ENCODE measurements at regions not wholly inside any gene's neighbourhood (a gene's known extent, or its start where the extent isn't known, plus 50 kb on each side); places are given as distances from the start of the nearest gene placed in this dataset.

DNA sequence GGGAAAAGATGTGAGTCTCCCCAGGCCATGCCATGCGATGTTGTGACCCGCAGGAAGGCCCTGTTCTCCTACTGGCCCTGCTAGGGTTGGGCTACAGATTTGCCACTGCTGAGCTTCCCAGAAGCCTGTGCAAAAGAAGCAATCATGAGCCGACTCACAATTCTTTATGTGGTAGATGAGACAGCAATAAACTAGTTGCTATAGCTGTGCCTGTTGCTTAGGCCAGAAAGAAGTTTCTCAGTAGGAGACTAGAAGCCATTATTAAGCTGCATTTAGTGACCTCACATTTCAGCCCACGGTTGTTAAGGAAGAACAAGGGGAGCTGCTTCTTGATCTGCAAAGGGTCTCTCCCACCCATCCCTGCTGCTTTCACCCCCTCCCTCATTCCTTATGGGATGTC, 239.4 kb upstream of the CRY1 start:
- no TSS peak for BruUV-seq (replicated peaks)
- H3K4me1 ChIP-seq (ENCODE audit: insufficient read depth, low read length, poor library complexity, severe bottlenecking) = no peaks in the 10 kb centered on the region
- no peak for TF ChIP-seq EZH2phosphoT487 (IDR thresholded peaks at IDR 0.05; ENCODE audit: borderline replicate concordance, low read depth, low read length)
- TF ChIP-seq, protein P1, sequence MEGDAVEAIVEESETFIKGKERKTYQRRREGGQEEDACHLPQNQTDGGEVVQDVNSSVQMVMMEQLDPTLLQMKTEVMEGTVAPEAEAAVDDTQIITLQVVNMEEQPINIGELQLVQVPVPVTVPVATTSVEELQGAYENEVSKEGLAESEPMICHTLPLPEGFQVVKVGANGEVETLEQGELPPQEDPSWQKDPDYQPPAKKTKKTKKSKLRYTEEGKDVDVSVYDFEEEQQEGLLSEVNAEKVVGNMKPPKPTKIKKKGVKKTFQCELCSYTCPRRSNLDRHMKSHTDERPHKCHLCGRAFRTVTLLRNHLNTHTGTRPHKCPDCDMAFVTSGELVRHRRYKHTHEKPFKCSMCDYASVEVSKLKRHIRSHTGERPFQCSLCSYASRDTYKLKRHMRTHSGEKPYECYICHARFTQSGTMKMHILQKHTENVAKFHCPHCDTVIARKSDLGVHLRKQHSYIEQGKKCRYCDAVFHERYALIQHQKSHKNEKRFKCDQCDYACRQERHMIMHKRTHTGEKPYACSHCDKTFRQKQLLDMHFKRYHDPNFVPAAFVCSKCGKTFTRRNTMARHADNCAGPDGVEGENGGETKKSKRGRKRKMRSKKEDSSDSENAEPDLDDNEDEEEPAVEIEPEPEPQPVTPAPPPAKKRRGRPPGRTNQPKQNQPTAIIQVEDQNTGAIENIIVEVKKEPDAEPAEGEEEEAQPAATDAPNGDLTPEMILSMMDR (conservative IDR thresholded peaks at IDR 0.05; ENCODE audit: low read length) = no peak
- H4K20me1 ChIP-seq (ENCODE audit: insufficient read depth, low read length) = no peaks in the 10 kb centered on the region
- H2AFZ ChIP-seq (ENCODE audit: low read length) = no peak overlapping the region
- no peaks in the 10 kb centered on the region for H3K79me2 ChIP-seq (ENCODE audit: insufficient read depth, low read depth, low read length)
- H3K4me3 ChIP-seq (ENCODE audit: low read depth, low read length, poor library complexity, severe bottlenecking) = no peak overlapping the region
- intact Hi-C loops (cut with micrococcal nuclease; ENCODE audit: unreplicated experiment) = no loop called here
- no peaks in the 10 kb centered on the region for H3K36me3 ChIP-seq (ENCODE audit: insufficient read depth, low read length)
- POLR2A ChIA-PET = no interaction called here
- no peaks in the 10 kb centered on the region for H3K9me2 ChIP-seq (ENCODE audit: insufficient read depth, low read length)
- H3K27ac ChIP-seq (ENCODE audit: low read depth, low read length, poor library complexity, severe bottlenecking) = no peak overlapping the region
- no peak for DNase-seq (ENCODE audit: low spot score)
- H3K4me2 ChIP-seq (ENCODE audit: low read length) = no peak overlapping the region
- H3K9me3 ChIP-seq (ENCODE audit: low read length) = no peaks in the 10 kb centered on the region
- CTCF ChIA-PET (ENCODE audit: unreplicated experiment) = no interaction called here

DNA sequence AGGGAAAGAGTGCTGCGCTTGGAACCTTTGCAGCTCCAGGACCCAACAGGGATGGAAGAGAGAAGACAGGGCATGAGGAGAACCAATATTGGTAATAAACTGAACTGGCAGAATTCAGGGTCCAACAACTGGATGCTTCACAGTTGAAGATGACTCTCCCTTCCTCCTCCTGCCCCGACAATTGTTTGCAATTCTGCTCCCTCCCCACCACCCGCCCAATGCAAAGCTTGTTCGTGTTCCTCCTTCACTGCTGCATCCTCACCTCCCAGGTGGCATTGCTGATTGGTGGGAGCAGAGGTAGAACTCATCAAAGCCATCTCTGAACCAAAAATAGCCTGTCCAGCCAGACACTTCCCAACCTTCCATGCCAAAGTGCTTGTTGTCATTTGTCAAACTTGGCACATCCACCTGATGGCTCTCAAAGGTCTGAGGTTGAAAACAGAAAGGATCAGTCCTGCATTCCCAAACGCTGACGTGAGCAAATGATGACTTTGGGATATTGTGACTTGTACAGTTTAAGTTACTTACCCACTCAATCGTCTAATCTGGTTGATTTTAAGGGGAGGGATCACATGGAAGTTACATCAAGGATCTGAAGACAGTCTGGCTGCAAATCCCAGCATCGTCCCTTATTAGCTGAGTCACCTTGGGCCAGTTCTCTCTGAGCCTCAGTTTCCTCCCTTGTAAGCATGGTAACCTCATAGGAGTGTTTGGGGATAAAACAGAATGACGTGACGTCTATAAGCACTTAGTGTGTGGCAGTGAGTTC, 242.6 kb upstream of the CRY1 start:
- intact Hi-C loops (cut with micrococcal nuclease; ENCODE audit: unreplicated experiment) = no loop called here
- no peak overlapping the region for H3K4me2 ChIP-seq (ENCODE audit: low read length)
- H3K4me1 ChIP-seq (ENCODE audit: insufficient read depth, low read length, poor library complexity, severe bottlenecking) = no peaks in the 10 kb centered on the region
- no peak overlapping the region for H3K4me3 ChIP-seq (ENCODE audit: low read depth, low read length, poor library complexity, severe bottlenecking)
- H3K9me2 ChIP-seq (ENCODE audit: insufficient read depth, low read length) = no peaks in the 10 kb centered on the region
- H3K36me3 ChIP-seq (ENCODE audit: insufficient read depth, low read length) = no peaks in the 10 kb centered on the region
- CTCF ChIA-PET (ENCODE audit: unreplicated experiment) = no interaction called here
- TF ChIP-seq, protein P1 (conservative IDR thresholded peaks at IDR 0.05; ENCODE audit: low read length) = no peak
- TF ChIP-seq EZH2phosphoT487 (IDR thresholded peaks at IDR 0.05; ENCODE audit: borderline replicate concordance, low read depth, low read length) = no peak
- H4K20me1 ChIP-seq (ENCODE audit: insufficient read depth, low read length) = no peaks in the 10 kb centered on the region
- H3K79me2 ChIP-seq (ENCODE audit: insufficient read depth, low read depth, low read length) = no peaks in the 10 kb centered on the region
- no TSS peak for BruUV-seq (replicated peaks)
- POLR2A ChIA-PET = no interaction called here
- no peak for DNase-seq (ENCODE audit: low spot score)
- H3K27ac ChIP-seq (ENCODE audit: low read depth, low read length, poor library complexity, severe bottlenecking) = no peak overlapping the region
- no peak overlapping the region for H2AFZ ChIP-seq (ENCODE audit: low read length)
- no peaks in the 10 kb centered on the region for H3K9me3 ChIP-seq (ENCODE audit: low read length)

DNA sequence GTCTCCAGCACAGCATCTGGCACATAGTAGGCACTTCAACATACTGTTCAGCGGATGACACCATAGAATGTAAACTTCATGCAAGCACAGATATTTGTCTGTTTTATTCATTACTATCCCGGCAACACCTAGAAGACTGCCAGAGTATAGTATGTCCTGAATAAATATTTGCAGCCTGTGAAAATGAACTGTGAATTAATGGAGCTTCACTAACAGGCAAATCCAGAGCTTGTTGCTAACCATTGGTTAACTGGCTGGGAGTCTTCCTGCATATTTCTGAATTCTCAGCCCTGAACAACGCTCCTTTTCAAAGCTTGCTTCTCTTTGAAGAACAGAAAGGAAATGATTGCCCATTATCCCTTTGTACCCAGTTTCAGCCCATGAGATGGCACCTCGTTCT, 243.3 kb upstream of the CRY1 start:
- H3K27ac ChIP-seq (ENCODE audit: low read depth, low read length, poor library complexity, severe bottlenecking) = no peak overlapping the region
- H4K20me1 ChIP-seq (ENCODE audit: insufficient read depth, low read length) = no peaks in the 10 kb centered on the region
- no peaks in the 10 kb centered on the region for H3K9me3 ChIP-seq (ENCODE audit: low read length)
- no peaks in the 10 kb centered on the region for H3K9me2 ChIP-seq (ENCODE audit: insufficient read depth, low read length)
- H3K4me2 ChIP-seq (ENCODE audit: low read length) = no peak overlapping the region
- ChIA-PET POLR2A (no interaction called here), CTCF (ENCODE audit: unreplicated experiment) (no interaction called here)
- TF ChIP-seq, protein P1 (conservative IDR thresholded peaks at IDR 0.05; ENCODE audit: low read length) = no peak
- TF ChIP-seq EZH2phosphoT487 (IDR thresholded peaks at IDR 0.05; ENCODE audit: borderline replicate concordance, low read depth, low read length) = no peak
- H3K4me3 ChIP-seq (ENCODE audit: low read depth, low read length, poor library complexity, severe bottlenecking) = no peak overlapping the region
- no peaks in the 10 kb centered on the region for H3K36me3 ChIP-seq (ENCODE audit: insufficient read depth, low read length)
- H2AFZ ChIP-seq (ENCODE audit: low read length) = no peak overlapping the region
- no peaks in the 10 kb centered on the region for H3K79me2 ChIP-seq (ENCODE audit: insufficient read depth, low read depth, low read length)
- BruUV-seq (replicated peaks) = no TSS peak
- H3K4me1 ChIP-seq (ENCODE audit: insufficient read depth, low read length, poor library complexity, severe bottlenecking) = no peaks in the 10 kb centered on the region
- no peak for DNase-seq (ENCODE audit: low spot score)
- intact Hi-C loops (cut with micrococcal nuclease; ENCODE audit: unreplicated experiment) = no loop called here
